Ovary (tissue), 7 donors: ENCODE measurements at regions not wholly inside any gene's neighbourhood (a gene's known extent, or its start where the extent isn't known, plus 50 kb on each side); places are given as distances from the start of the nearest gene placed in this dataset.

ENCODE experiments used
- DNase-seq, 5 donors: peaks; one replicate each; pipeline ENCODE4 v3.0.0-alpha.2; 2019 to 2020
- H3K27ac ChIP-seq, 2 donors: fragments of 200-600 bp; one replicate each; pipeline versions ENCODE4 v1.5.1 to v1.8.0; 2019 to 2022
- H3K27me3 ChIP-seq: fragments of 200-600 bp; one replicate; pipeline ENCODE4 v1.8.0; 2022
- H3K36me3 ChIP-seq: fragments of 200-600 bp; sonication (generic); one replicate; pipeline ENCODE4 v1.5.1; 2019
- H3K4me1 ChIP-seq: one replicate; pipeline ENCODE4 v1.8.1; 2013; ENCODE audit warnings: mild to moderate bottlenecking, moderate library complexity; ENCODE audit not compliant: insufficient read depth
- H3K4me3 ChIP-seq: fragments of 200-600 bp; sonication (generic); one replicate; pipeline ENCODE4 v1.5.1; 2017
- H3K9me3 ChIP-seq, 2 donors: fragments of 200-600 bp in 1 of 2; sonication (generic) in 1 of 2; one replicate each; pipeline versions ENCODE4 v1.5.1 to v1.8.1; 2013 to 2019; ENCODE audit warnings: mild to moderate bottlenecking in 1 of 2, moderate library complexity in 1 of 2
- EP300 ChIP-seq: sonication (generic); formaldehyde crosslinking; IDR thresholded peaks from one replicate; pipeline ENCODE4 v1.6.1; 2017; ENCODE audit warnings: antibody characterized with exemption
- POLR2A ChIP-seq: fragments of 450-650 bp; IDR thresholded peaks from one replicate; pipeline ENCODE4 v1.6.1; 2017; ENCODE audit warnings: antibody characterized with exemption, mild to moderate bottlenecking, moderate library complexity
- WGBS, 3 donors: extraction: QIAGEN DNeasy Blood & Tissue Kit in 1 of 3; methylation state at CpG; one replicate each; pipeline versions ENCODE4 v1.1.5 to v1.1.7; 2013 to 2017; 5-methylcytosine and 5-hydroxymethylcytosine counted together
- intact Hi-C, 4 donors: fragments of 100-400 bp; cut with DNase I; formaldehyde crosslinking; loops; one replicate each; pipeline versions ENCODE4 v1.11.0 to v1.15.1; 2022 to 2023
- TF ChIP-seq, protein P1 (sequence below), 3 donors: fragments of 450-650 bp in 2 of 3; fragments of 200-600 bp in 1 of 3; IDR thresholded peaks; one replicate each; pipeline versions ENCODE4 v1.5.1 to v1.8.0; 2016 to 2022; ENCODE audit warnings: antibody characterized with exemption in 3 of 3, mild to moderate bottlenecking in 1 of 3
- donor health status: DM: no; HTN: no; CAD: no; lungs with moderate emphysema.
- donor health status: DM: no; HTN: no; CAD: no.
- donor health status: Bipolar disorder and iron deficiency.
- donor health status: DM: no; HTN: no; CAD: no.
- donor health status: DM: yes; HTN: yes; CAD: no.

DNA sequence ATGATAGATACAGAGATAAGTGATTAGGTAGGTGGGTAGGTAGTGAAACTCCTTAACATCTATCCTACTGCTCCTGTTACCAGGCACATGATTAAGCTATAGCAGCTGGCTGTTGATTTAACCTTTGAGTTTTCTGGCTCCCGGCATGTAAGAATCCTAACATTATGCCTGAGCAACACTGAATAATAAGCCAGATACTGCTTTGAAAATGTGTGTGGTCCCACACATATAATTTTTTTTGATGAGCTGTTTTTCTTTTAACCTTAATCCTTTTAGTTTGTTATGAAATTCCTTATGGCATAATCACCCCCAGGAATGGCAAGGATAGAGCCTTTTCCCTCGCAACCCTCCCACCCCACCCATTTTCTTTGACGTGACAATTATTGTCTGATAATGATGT is 104.2 kb upstream of the NEUROD1 start:
- TF ChIP-seq POLR2A (no peak), EP300 (no peak)
- TF ChIP-seq, protein P1, sequence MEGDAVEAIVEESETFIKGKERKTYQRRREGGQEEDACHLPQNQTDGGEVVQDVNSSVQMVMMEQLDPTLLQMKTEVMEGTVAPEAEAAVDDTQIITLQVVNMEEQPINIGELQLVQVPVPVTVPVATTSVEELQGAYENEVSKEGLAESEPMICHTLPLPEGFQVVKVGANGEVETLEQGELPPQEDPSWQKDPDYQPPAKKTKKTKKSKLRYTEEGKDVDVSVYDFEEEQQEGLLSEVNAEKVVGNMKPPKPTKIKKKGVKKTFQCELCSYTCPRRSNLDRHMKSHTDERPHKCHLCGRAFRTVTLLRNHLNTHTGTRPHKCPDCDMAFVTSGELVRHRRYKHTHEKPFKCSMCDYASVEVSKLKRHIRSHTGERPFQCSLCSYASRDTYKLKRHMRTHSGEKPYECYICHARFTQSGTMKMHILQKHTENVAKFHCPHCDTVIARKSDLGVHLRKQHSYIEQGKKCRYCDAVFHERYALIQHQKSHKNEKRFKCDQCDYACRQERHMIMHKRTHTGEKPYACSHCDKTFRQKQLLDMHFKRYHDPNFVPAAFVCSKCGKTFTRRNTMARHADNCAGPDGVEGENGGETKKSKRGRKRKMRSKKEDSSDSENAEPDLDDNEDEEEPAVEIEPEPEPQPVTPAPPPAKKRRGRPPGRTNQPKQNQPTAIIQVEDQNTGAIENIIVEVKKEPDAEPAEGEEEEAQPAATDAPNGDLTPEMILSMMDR (IDR thresholded peaks at IDR 0.05): no peak
- Histone ChIP-seq H3K4me3 (no peak overlapping the region), H3K4me1 (no peaks in the 10 kb centered on the region), H3K9me3 (no peaks in the 10 kb centered on the region), H3K36me3 (no peaks in the 10 kb centered on the region), H3K27me3 (no peaks in the 10 kb centered on the region), H3K27ac (no peak overlapping the region)
- DNase-seq: no peak
- intact Hi-C loops: no loop called here
- WGBS, 3 donors: 5 to 16% (median 13%) methylated on average over 3 of the region's 3 CpGs

DNA sequence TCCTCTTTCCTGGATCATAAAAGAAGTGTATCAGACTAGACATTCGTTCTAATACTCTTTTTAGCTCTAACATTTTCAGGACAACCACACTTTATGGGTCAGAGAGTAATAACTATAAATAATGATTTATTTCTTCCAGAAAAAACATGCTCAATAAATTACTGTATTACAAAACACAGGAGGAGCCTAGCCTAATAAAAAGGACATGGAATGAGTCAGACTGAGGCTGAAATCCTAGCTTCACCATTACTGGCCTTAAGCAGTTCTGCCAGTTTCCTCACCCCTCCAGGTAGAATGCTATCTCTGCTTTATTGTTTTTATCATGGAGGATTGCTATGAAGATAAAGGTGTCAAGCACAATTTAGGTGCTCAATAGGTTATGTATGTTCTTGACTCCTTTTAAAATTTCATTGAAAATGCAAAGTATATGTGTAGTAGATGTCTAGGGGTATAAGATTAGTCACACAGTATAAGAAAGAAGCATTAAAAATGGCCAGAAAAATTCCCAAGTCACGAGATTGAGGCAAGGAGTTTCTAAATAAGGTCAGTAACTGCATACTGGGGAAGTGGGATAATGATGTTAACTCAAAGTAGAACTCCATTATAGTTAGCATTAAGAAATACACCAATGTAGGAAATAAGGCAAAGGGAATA is 105.5 kb upstream of the NEUROD1 start:
- TF ChIP-seq POLR2A (no peak), EP300 (no peak)
- TF ChIP-seq, protein P1 (IDR thresholded peaks at IDR 0.05): no peak
- 59 to 73% (median 71%) methylated on average over 2 of the region's 2 CpGs for whole genome bisulfite sequencing, 3 donors
- DNase-seq: no peak

DNA sequence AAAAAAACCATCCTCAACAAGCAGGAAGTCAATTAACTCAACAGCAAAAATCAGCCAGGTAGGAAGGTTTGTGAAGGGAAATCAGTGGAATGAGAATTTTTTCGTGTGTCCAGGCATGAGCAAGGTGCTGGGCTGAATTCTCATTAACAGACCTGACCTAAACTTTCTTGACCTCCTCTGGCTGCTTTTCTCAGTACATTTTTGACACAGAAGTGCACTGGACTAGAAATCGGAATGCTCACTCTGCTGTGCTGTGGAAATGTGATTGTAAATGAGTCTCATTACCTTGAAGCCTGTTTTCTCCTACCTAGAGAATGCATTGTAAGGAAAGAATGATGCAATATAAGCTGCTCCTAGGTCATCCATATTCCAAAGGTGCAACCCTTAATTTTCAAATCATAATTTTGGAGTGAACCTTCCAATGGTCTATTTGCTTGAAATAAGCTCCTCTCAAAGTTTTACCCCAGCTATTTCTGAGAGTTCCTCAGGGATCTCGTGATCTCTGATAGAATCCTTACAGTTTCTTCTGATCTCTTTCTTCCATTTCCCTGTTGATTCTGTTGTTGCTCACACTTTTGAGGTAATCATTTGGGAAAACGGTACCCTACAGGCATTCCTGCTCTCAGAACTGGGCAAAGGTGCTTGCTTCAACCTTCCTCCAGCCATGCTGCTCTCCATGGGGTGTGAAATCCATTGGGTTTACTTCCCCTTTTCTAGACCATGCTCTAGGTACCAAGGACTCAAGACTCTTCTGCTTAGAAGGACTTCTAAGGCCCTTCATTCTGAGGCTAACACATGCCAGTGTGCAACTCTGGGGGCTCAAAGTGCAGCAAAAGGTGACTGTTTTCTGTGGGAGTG is 104.9 kb upstream of the ITPRID2 start:
- WGBS, 3 donors: 95 to 99% (median 96%) methylated on average over 4 of the region's 4 CpGs
- DNase-seq: no peak
- intact Hi-C loops: no loop called here

More for the DNA sequence above, 105.5 kb upstream of the NEUROD1 start:
- H3K4me1 ChIP-seq: no peaks in the 10 kb centered on the region
- intact Hi-C loops: no loop called here
- no peaks in the 10 kb centered on the region for H3K36me3 ChIP-seq
- no peaks in the 10 kb centered on the region for H3K9me3 ChIP-seq
- no peak overlapping the region for H3K4me3 ChIP-seq
- no peaks in the 10 kb centered on the region for H3K27me3 ChIP-seq
- no peak overlapping the region for H3K27ac ChIP-seq

DNA sequence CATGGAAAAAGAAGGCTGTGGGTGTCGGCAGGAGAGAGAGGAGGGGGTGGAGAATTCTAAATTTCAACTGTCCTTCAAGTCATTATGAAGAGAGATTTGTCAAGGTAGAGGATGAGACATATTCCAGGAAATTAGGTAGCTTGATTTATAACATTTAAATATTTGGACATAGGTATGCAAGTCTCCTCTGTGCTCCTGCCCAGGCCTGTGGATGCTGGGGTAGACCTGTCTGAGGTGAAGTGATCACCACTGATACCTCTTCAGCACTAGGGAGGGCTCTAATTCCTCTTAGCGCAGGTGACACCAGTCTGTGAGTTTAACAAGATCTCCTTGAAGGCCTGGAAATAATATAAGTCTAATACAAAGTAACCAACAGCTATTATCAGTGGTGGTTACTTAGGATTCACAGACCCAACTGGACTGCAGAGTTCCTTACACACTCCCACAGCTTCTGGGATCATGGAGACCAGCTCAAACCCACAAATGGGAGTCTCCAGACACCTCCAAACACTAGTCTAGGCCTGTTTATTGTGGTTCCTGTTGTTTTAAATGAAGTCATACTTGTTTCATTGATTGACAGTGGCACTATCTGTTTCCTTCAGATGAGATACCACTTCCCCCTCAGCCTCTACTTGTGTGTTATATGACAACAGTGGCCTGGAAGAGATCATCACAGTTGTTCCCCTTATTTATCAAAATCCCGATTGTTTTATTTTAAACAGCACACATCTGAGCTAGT is 104.1 kb upstream of the ITPRID2 start:
- no peak for TF ChIP-seq POLR2A
- TF ChIP-seq, protein P1 (IDR thresholded peaks at IDR 0.05): no peak
- TF ChIP-seq EP300: no peak
- no peaks in the 10 kb centered on the region for H3K27me3 ChIP-seq
- intact Hi-C loops: no loop called here
- H3K4me1 ChIP-seq: no peaks in the 10 kb centered on the region
- no peaks in the 10 kb centered on the region for H3K36me3 ChIP-seq
- H3K4me3 ChIP-seq: no peak overlapping the region
- H3K9me3 ChIP-seq: no peaks in the 10 kb centered on the region
- WGBS, 3 donors: 91 to 96% (median 94%) methylated on average over 3 of the region's 3 CpGs
- no peak overlapping the region for H3K27ac ChIP-seq
- DNase-seq: no peak

More for the DNA sequence above, 104.9 kb upstream of the ITPRID2 start:
- Histone ChIP-seq H3K36me3 (no peaks in the 10 kb centered on the region), H3K27ac (no peak overlapping the region), H3K4me3 (no peak overlapping the region), H3K9me3 (no peaks in the 10 kb centered on the region), H3K4me1 (no peaks in the 10 kb centered on the region), H3K27me3 (no peaks in the 10 kb centered on the region)
- TF ChIP-seq, protein P1 (IDR thresholded peaks at IDR 0.05): no peak
- TF ChIP-seq EP300 (no peak), POLR2A (no peak)
